SJSA1 (cell line): ENCODE measurements at regions not wholly inside any gene's neighbourhood (a gene's known extent, or its start where the extent isn't known, plus 50 kb on each side); places are given as distances from the start of the nearest gene placed in this dataset.

Experiments
- DNase-seq, 2 experiments: peaks; one replicate each; pipeline ENCODE4 v3.0.0-alpha.2; 2015 to 2020; ENCODE audit warnings: low spot score in 2 of 2, low read depth in 1 of 2
- H3K27ac ChIP-seq: fragments of 250-450 bp; sonication (Bioruptor Pico); 2 replicates; pipeline ENCODE4 v1.5.1; 2020; ENCODE audit warnings: mild to moderate bottlenecking, moderate library complexity
- H3K27me3 ChIP-seq: fragments of 250-450 bp; sonication (Bioruptor Pico); replicated peaks from 2 replicates; pipeline ENCODE4 v1.5.1; 2020; ENCODE audit warnings: mild to moderate bottlenecking, moderate library complexity
- H3K36me3 ChIP-seq: fragments of 250-450 bp; sonication (Bioruptor Pico); 2 replicates; pipeline ENCODE4 v1.5.1; 2020; ENCODE audit warnings: mild to moderate bottlenecking
- H3K4me1 ChIP-seq: fragments of 250-450 bp; sonication (Bioruptor Pico); replicated peaks from 2 replicates; pipeline ENCODE4 v1.6.1; 2021; ENCODE audit warnings: mild to moderate bottlenecking
- H3K4me3 ChIP-seq: fragments of 250-450 bp; sonication (Bioruptor Pico); 2 replicates; pipeline ENCODE4 v1.5.1; 2020; ENCODE audit warnings: mild to moderate bottlenecking
- H3K9me3 ChIP-seq: fragments of 250-450 bp; sonication (Bioruptor Pico); replicated peaks from 2 replicates; pipeline ENCODE4 v1.5.1; 2020; ENCODE audit warnings: mild to moderate bottlenecking

GRCh38 chr14:101361451-101362433 is 199.6 kb upstream of the DIO3 start:
- H3K4me3 ChIP-seq = no peak overlapping the region
- no peaks in the 10 kb centered on the region for H3K4me1 ChIP-seq
- no peaks in the 10 kb centered on the region for H3K36me3 ChIP-seq
- H3K27me3 ChIP-seq = no peaks in the 10 kb centered on the region
- DNase-seq = no peak
- H3K27ac ChIP-seq = no peak overlapping the region
- H3K9me3 ChIP-seq = no peaks in the 10 kb centered on the region

DNA sequence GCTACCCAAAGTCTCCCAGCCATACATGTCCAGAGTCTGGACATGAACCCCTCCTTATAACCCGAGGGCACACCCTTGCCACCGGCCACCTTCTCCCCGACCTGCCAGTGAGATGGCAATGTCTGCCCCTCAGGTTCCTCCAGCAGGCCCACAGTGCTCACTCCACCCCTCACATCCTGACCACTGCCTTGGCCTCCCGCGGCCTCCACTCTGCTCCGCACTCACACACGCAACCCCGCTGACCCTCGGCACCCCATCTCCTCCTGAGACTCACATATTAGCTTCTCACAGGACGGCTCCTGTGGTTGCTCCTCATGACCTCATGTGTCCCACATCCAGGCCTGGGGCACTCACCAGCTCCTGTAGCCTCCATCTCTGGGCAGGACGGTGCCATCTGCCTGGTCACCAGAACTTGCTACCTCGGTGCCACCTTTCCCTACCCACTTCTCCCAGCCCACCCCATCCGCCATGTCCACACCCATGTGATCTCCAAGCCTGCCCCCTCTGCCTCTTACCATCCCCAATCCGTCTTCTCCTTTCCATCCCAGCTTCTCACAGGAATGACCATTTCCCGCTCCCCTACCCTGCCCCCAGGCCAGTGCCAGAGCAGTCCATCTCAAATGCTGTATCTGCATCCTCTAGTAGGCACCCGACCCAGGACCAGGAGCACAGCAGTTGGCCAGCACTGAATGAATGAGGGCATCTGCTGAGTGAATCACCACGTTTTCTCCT is 198.6 kb upstream of the DIO3 start:
- H3K36me3 ChIP-seq = no peaks in the 10 kb centered on the region
- no peak for DNase-seq
- H3K4me3 ChIP-seq = no peak overlapping the region
- no peaks in the 10 kb centered on the region for H3K4me1 ChIP-seq
- no peak overlapping the region for H3K27ac ChIP-seq
- no peaks in the 10 kb centered on the region for H3K9me3 ChIP-seq
- H3K27me3 ChIP-seq = no peaks in the 10 kb centered on the region

DNA sequence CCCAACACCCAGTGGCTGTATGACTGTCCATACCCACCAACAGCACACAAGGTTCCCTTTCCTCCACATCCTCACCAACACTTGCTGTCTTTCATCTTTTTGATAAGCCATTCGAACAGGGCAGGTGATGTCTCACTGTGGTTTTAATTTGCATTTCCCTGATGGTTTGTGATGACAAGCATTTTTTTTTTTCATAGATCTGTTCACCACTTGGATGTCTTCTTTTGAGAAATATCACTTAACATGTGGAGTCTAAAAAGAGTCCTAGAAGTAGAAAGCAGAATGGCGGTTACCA is 198.1 kb upstream of the DIO3 start:
- no peaks in the 10 kb centered on the region for H3K27me3 ChIP-seq
- no peak for DNase-seq
- H3K27ac ChIP-seq = no peak overlapping the region
- no peak overlapping the region for H3K4me3 ChIP-seq
- no peaks in the 10 kb centered on the region for H3K9me3 ChIP-seq
- no peaks in the 10 kb centered on the region for H3K36me3 ChIP-seq
- H3K4me1 ChIP-seq = no peaks in the 10 kb centered on the region

DNA sequence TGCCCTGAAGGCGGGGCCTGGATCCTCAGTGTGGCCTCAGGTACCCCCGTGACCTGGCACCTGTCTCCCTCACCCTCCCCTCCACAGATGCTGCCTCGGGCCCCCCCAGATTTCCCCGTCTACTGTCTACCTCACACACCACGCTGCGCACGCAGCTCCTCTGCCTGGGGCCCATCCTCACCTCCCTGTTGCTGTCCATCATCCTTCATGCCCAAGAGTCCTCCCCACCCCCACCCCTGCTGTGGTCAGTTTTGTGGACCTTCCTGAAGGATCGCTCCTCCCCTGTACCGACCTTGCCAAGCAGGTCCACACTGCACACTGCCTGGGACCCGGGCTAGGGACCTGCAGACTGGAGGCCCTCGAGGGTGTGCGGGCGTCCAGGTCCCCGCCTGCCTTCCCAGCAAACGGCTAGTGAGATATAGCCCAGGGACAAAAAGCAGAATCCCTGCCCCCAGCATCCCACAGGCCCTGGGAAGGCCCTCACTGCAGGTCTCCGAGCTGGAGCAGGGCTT is 197.4 kb upstream of the DIO3 start:
- Histone ChIP-seq H3K9me3 (no peaks in the 10 kb centered on the region), H3K4me1 (no peaks in the 10 kb centered on the region), H3K27ac (no peak overlapping the region), H3K4me3 (no peak overlapping the region), H3K27me3 (no peaks in the 10 kb centered on the region), H3K36me3 (no peaks in the 10 kb centered on the region)
- no peak for DNase-seq

- Histone ChIP-seq H3K27me3 (no peaks in the 10 kb centered on the region), H3K4me1 (no peaks in the 10 kb centered on the region), H3K4me3 (no peak overlapping the region), H3K27ac (no peak overlapping the region), H3K36me3 (no peaks in the 10 kb centered on the region), H3K9me3 (no peaks in the 10 kb centered on the region)
- DNase-seq = no peak
Observed at GRCh38 chr14:101364503-101365328, 196.6 kb upstream of the DIO3 start.

GRCh38 chr14:101365329-101366158 is 195.8 kb upstream of the DIO3 start:
- Histone ChIP-seq H3K9me3 (no peaks in the 10 kb centered on the region), H3K4me1 (no peaks in the 10 kb centered on the region), H3K27me3 (no peaks in the 10 kb centered on the region), H3K36me3 (no peaks in the 10 kb centered on the region), H3K4me3 (no peak overlapping the region), H3K27ac (no peak overlapping the region)
- no peak for DNase-seq

- no peaks in the 10 kb centered on the region for H3K9me3 ChIP-seq
- H3K36me3 ChIP-seq = no peaks in the 10 kb centered on the region
- H3K27ac ChIP-seq = no peak overlapping the region
- no peaks in the 10 kb centered on the region for H3K4me1 ChIP-seq
- no peak for DNase-seq
- H3K27me3 ChIP-seq = no peaks in the 10 kb centered on the region
- H3K4me3 ChIP-seq = no peak overlapping the region
Observed at GRCh38 chr14:101367421-101368261, 193.7 kb upstream of the DIO3 start.

DNA sequence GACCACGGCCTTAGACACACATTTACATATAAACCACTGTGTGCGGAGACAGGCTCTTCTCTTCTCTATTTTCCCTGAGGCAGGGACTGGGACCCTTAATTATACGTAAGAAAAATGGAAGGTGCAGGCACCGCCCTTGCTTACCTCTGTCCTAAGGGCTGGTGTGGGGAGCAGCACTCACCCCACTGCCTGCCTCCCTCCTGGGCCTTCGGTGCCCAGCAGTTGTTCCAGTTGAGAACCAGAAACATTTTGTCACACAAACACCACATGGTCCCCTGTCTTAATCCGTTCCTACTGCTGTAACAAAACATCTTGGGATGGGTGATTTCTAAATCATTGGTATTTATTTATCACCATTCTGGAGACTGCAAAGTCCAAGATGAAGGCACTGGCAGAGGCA is 192.7 kb upstream of the DIO3 start:
- Histone ChIP-seq H3K27ac (no peak overlapping the region), H3K9me3 (no peaks in the 10 kb centered on the region), H3K36me3 (no peaks in the 10 kb centered on the region), H3K4me1 (no peaks in the 10 kb centered on the region), H3K27me3 (no peaks in the 10 kb centered on the region), H3K4me3 (no peak overlapping the region)
- no peak for DNase-seq

DNA sequence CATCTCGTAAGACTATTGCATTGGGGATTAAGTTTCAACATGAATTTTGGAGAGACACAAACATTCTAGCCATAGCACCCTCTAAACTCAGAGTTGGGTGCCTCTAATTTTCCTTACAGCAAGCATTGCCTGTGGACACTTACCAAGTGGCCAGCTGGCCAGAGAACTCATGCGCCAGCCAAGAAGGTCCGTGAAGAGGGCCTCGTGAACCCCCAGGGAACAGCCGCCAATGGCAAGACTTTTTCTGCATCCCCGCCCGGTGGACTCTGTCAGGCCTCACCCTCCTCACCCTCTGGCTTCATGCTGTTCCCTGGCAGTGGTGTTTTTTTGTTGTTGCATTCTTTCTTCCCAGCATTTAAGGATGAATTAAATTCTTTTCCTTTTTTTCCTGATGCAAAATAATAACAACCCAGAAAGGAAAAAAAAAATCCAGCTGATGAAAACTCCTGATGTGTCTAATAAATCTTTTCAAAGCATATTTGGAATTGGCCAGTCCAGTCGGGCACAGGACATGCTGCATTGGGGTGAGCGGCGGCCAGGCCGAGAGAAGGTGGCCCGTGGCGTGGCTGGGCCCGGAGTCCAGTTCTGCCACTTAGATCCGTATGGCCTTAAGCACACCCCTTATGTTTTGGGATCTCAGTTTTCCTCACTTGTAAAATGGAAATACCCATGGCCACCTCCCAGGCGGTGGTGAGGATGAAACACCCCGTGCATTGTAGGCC is 191.9 kb upstream of the DIO3 start:
- no peak overlapping the region for H3K27ac ChIP-seq
- H3K27me3 ChIP-seq = no peaks in the 10 kb centered on the region
- no peak for DNase-seq
- H3K36me3 ChIP-seq = no peaks in the 10 kb centered on the region
- no peak overlapping the region for H3K4me3 ChIP-seq
- H3K4me1 ChIP-seq = no peaks in the 10 kb centered on the region
- no peaks in the 10 kb centered on the region for H3K9me3 ChIP-seq

DNA sequence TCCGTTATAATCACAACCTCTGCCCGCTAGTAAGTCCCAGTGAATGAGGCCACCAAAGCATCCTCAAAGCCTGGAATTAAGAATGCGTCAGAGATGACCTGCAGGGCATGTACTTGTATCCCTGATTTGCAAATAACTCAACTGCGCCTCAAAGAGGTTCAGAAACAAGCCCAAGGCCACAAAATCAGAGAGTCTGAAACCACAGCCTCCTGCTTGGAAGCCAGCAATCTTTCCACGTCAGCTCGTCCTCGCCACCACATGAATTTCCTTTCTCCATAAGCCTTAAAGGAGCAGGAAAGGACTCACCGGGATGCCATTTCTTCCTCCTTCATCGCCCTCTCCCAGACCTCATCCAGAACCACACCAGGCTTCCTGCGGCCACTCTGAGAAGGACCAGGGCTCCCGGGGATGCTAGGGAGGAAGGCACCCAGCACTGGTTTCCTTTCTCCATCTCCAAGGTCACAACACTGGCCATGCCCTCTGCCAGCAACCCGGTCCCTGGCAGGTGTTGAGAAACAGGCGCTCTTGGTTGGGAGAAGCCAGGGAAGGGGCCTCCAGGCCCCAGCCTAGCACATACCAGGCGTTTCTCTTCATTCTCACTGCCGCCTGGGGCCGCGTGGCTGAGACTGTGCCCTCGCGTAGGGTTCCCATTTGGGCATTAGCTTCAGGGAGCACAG is 191.2 kb upstream of the DIO3 start:
- Histone ChIP-seq H3K27ac (no peak overlapping the region), H3K9me3 (no peaks in the 10 kb centered on the region), H3K27me3 (no peaks in the 10 kb centered on the region), H3K36me3 (no peaks in the 10 kb centered on the region), H3K4me1 (no peaks in the 10 kb centered on the region), H3K4me3 (no peak overlapping the region)
- DNase-seq = no peak

DNA sequence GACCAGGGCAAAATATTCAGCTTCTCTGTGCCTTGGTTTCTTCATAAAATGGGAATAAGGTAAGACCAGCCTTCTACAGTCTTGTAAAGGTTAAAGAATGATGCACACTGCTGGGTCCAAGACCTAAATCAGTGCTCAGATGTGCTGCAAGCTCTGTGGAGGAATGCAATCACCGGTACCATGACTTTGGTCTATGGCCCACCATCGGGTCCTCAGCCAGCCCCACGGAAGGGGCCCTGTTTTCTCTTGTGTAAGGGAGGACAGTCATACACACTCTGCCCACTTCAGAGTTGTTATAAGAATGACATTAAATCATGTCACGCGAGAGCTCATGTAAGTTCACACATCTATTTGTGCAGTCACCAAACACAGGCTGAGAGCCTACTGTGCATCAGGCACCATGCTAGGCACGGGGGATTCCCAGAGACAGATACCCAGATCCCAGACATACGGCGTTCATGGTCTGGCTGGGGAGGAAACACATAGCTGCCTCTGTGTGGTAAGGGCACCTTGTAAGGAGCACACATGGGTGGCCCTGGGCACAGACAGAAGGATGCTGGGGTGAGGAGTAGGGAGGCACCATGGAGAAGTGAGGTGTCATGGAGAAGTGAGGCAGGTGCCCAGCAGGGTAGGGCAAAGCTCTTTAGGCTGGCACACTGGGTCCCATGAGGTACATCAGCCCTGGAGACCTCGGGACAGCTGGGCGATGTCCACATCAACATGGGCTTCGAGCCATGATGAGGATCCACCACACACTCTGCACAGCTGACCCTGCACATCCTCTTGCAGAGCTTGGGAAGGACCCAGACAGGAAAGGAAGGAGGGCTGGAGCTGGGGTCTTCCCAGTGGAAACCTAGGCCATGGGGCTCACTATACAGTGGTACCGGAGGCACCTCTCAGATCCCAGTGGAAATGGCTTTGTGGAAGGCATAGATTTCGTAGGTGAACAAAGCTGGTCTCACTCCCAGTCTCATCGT is 190.4 kb upstream of the DIO3 start:
- Histone ChIP-seq H3K27ac (no peak overlapping the region), H3K27me3 (no peaks in the 10 kb centered on the region), H3K9me3 (no peaks in the 10 kb centered on the region), H3K4me1 (no peaks in the 10 kb centered on the region), H3K36me3 (no peaks in the 10 kb centered on the region), H3K4me3 (no peak overlapping the region)
- no peak for DNase-seq
